ENCODE measurements at regions not wholly inside any gene's neighbourhood (a gene's known extent, or its start where the extent isn't known, plus 50 kb on each side); places are given as distances from the start of the nearest gene placed in this dataset.
"Not testable (repeated sequence)": the region's sequence is repeated elsewhere in the genome, so short reads cannot be mapped to it uniquely, and the experiment has no call there.

- no peak for DNase-seq (ENCODE audit: low spot score)
Measured at GRCh38 chr6:106884576-106884975, 90.0 kb downstream of the CD24 start.

GRCh38 chr6:106883808-106884262 lies 90.7 kb downstream of the CD24 start:
- peak; percentile 40 for DNase-seq (ENCODE audit: low spot score)

GRCh38 chr6:106882601-106883518 lies 91.7 kb downstream of the CD24 start:
- no peak for DNase-seq (ENCODE audit: low spot score)

- DNase-seq (ENCODE audit: low spot score), result no peak
Measured at GRCh38 chr6:106882138-106882537, 92.4 kb downstream of the CD24 start.

GRCh38 chr6:106880952-106881351 lies 93.6 kb downstream of the CD24 start:
- DNase-seq (ENCODE audit: low spot score), result no peak

- no peak for DNase-seq (ENCODE audit: low spot score)
Measured at GRCh38 chr6:106875782-106876321, 98.7 kb downstream of the CD24 start.

- no peak for DNase-seq (ENCODE audit: low spot score)
Measured at GRCh38 chr6:106874481-106874880, 100.0 kb downstream of the CD24 start.

GRCh38 chr6:106872049-106872448 lies 102.5 kb downstream of the CD24 start:
- DNase-seq (ENCODE audit: low spot score), result no peak

- DNase-seq (ENCODE audit: low spot score), result no peak
Measured at GRCh38 chr6:106870824-106871717, 103.5 kb downstream of the CD24 start.

GRCh38 chr6:106870069-106870468 lies 104.5 kb downstream of the CD24 start:
- DNase-seq (ENCODE audit: low spot score), result no peak

GRCh38 chr6:106869203-106869602 lies 105.3 kb downstream of the CD24 start:
- DNase-seq (ENCODE audit: low spot score), result no peak

- DNase-seq (ENCODE audit: low spot score), result no peak
Measured at GRCh38 chr6:106866875-106867658, 107.5 kb downstream of the CD24 start.

- no peak for DNase-seq (ENCODE audit: low spot score)
Measured at GRCh38 chr6:106862858-106863257, 111.7 kb downstream of the CD24 start.

GRCh38 chr6:106860940-106861339 lies 113.6 kb downstream of the CD24 start:
- no peak for DNase-seq (ENCODE audit: low spot score)

- peak; percentile 46 for DNase-seq (ENCODE audit: low spot score)
Measured at GRCh38 chr6:106858653-106859092, 115.9 kb downstream of the CD24 start.

- no peak for DNase-seq (ENCODE audit: low spot score)
Measured at GRCh38 chr6:106857771-106858652, 116.5 kb downstream of the CD24 start.

- not testable (repeated sequence) for DNase-seq (ENCODE audit: low spot score)
Measured at GRCh38 chr6:106857310-106857709, 117.2 kb downstream of the CD24 start.

- DNase-seq (ENCODE audit: low spot score), result no peak
Measured at GRCh38 chr6:106856227-106856874, 118.2 kb downstream of the CD24 start.

GRCh38 chr6:106855117-106855516 lies 119.4 kb downstream of the CD24 start:
- DNase-seq (ENCODE audit: low spot score), result no peak

Data from RKO (cell line).